ENCODE measurements at regions not wholly inside any gene's neighbourhood (a gene's known extent, or its start where the extent isn't known, plus 50 kb on each side); places are given as distances from the start of the nearest gene placed in this dataset.
"Not testable (repeated sequence)": the region's sequence is repeated elsewhere in the genome, so short reads cannot be mapped to it uniquely, and the experiment has no call there.

DNA sequence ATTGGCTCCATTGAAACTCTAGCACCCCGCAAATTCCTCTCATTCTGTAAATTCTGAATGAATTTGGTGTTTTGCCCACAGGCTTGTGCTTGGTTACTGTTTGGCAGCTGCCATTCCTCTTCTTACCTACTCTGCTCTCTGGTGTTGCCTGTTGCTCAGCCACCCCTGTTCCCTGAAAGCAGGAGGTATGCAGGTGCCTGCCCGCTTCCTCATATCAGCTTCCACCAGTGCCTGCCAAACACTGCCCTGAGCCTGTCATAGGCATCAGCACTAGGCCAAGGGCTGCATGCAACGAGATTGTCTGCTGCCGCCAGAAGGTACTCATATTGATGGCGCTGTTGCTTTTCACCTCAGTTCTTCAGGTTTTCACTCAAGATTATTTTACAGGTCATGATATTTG is 978.1 kb downstream of the C4orf33 start:
- DNase-seq (ENCODE audit: low read depth) = no peak

DNA sequence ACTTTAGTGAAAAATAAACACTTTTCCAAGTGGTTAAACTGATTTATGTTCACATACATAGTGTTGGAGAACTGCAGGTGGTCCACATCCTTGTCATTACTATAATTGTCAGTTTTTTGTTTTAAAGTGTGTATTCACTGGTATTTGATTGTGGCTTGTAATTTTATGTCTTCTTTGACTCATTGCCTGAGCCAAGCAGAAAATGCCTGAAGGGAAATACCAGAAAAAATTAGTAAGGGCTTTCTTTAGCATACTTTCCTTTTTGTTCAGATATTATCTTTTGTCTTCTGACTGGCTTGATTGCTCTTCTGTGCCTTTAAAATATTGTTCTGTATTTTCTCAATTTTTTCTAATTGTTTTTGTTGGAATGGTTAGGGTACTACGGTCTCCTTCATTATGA is 981.3 kb downstream of the C4orf33 start:
- no peak for DNase-seq (ENCODE audit: low read depth)

DNA sequence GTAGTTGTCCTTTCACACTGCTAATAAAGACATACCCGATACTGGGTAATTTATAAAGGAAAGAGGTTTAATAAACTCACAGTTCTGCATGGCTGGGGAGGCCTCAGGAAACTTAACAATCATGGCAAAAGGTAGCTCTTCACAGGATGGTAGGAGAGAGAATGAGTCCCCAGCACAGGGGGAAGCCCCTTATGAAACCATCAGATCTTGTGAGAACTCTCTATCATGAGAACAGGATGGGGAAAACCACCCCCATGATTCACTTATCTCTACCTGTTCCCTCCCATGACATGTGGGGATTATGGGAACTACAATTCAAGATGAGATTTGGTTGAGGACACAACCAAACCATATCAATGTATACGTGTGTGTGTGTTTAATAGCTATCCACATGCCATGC is 983.1 kb downstream of the C4orf33 start:
- DNase-seq (ENCODE audit: low read depth) = not testable (repeated sequence)

- DNase-seq (ENCODE audit: low read depth) = no peak
These were observed 985.0 kb downstream of the C4orf33 start for GRCh38 chr4:130080872-130081451.

DNA sequence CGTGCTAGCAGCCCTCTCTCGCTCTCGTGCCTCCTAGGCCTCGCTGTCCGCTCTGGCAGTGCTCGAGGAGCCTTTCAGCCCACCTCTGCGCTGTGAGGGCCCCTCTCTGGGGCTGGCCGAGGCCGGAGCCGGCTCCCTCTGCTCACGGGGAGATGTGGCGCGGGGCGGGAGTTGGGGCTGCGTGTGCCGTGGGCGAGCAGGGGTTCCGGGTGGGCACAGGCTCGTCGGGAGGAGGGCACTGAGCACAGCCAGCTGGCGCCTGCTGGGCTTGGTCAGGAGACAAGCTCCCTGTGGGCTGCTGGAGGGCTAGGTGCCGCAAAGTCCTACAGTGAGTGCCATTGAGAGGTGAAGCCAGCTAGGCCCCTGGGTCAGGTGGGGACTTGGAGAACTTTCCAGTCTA is 994.5 kb downstream of the C4orf33 start:
- no peak for DNase-seq (ENCODE audit: low read depth)

DNA sequence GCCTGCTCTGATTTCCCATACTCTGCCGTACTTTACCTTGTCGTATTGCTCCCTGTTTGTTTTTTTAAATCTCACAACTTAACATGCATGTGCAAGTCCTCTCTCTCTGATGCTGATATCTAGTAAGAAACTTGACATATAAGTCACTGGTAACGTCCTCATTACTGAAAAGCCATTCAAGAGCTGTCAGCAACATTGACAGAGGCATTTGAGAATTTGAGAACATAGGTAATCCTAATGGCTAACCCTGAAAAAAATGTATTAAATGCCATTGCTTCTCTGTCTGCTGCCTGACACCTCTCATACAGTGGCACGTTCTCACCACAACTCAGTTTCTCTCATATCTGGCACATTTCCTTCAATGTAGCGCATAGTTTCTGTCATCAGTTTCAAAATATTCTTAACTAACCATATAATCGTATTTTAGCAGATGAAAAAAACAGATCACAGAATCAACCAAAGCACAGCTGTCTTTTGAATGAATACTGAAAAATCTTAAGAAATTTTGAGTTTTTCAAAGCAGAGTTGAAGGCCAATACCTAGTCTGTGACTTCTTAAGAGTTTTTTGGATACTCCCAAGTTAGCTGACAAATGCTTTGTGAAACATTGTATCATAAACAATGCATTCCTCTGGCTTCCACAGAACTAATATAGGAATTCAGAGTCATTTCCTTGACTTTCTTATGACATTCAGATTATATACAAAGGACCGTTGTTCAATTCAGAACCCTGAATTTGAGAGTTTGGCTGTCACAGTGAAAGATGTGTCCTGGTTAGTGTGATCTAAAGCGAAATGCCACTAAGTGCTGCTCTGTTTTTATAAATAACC is 996.4 kb downstream of the C4orf33 start:
- DNase-seq (ENCODE audit: low read depth) = no peak

GRCh38 chr4:130099105-130099504 is 1003.2 kb downstream of the C4orf33 start:
- DNase-seq (ENCODE audit: low read depth) = no peak

- DNase-seq (ENCODE audit: low read depth) = no peak
These were observed 1014.2 kb downstream of the C4orf33 start for GRCh38 chr4:130110189-130110588.

GRCh38 chr4:130110770-130111169 is 1014.8 kb downstream of the C4orf33 start:
- DNase-seq (ENCODE audit: low read depth) = no peak

DNA sequence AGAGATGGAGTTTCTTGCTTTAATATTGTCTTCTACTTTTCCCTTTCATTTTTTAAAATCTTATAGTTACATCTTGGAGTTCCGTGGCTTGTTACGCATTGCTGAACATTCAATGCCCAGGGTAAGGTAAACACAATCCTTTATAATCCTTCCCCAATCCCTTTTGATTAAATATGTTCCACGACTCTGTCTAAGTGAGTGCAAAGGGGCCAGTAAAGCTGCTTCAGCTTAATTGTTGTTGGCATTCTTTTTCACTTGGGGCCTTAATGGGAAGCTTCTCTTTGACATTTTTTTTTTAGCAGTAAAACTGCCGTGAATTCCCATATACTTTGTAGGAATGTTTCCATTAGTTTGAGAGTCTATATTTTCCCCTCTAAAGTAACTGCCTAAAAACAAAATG is 1028.1 kb downstream of the C4orf33 start:
- no peak for DNase-seq (ENCODE audit: low read depth)

GRCh38 chr4:130125467-130125866 is 1029.5 kb downstream of the C4orf33 start:
- no peak for DNase-seq (ENCODE audit: low read depth)

DNA sequence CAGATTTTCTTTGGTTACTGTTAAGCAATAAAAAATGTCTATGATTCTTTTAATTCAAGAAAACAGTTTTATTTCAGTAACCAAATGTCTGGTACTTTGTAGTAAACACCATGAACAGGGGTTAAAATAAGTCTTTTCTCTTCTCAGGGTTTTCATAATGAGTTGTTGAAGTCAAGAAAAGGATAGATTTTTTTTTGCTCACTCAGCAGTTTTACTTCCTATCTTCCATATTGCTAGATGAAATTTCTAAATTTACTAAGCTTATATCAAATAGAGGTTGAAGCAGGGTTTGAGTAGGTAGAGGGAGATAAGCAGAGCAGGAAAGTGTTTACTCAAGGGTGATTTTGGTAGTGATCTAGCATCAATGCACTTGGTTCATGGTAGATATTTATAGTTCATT is 1031.3 kb downstream of the C4orf33 start:
- no peak for DNase-seq (ENCODE audit: low read depth)

DNA sequence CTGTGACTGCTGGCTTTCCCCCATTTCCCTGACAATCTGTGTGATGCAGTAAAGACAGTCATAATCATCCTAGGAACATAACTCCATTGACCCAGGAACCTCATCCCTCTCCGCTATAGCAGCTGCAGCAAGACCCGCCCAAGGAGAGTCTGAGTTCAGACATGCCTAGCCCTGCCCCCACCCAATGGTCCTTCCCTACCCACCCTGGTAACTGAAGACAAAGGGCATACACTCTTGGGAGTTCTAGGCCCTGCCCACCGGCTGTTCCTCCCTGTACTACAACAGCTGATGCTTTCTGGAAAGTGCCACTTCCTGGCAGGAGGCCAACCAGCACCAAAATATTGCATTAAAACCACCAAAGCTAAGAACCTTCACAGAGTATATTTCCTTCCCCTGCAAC is 1035.6 kb downstream of the C4orf33 start:
- no peak for DNase-seq (ENCODE audit: low read depth)

DNA sequence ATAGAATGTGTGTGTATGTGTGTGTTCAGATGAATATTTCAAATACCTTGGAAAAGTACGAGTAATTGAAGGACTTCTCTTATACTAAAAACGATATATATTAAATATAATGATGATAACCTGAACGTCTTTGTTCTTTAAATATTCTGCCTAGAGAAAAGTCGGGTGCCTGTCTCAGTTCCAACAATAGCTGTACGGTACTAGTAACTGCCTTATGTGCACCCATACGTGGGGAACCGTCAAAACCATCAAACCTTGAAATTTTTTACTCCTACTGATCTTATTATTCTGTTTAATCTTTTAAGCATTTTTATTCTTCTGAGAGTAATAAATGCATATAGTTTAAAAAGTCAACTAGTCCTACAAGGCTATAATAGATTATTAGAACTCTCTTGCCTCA is 1045.7 kb downstream of the C4orf33 start:
- no peak for DNase-seq (ENCODE audit: low read depth)

GRCh38 chr4:130143656-130144055 is 1047.7 kb downstream of the C4orf33 start:
- peak; percentile 0 for DNase-seq (ENCODE audit: low read depth)

GRCh38 chr4:130146773-130147172 is 1050.8 kb downstream of the C4orf33 start:
- no peak for DNase-seq (ENCODE audit: low read depth)

- no peak for DNase-seq (ENCODE audit: low read depth)
These were observed 1051.7 kb downstream of the C4orf33 start for GRCh38 chr4:130147641-130148040.

DNA sequence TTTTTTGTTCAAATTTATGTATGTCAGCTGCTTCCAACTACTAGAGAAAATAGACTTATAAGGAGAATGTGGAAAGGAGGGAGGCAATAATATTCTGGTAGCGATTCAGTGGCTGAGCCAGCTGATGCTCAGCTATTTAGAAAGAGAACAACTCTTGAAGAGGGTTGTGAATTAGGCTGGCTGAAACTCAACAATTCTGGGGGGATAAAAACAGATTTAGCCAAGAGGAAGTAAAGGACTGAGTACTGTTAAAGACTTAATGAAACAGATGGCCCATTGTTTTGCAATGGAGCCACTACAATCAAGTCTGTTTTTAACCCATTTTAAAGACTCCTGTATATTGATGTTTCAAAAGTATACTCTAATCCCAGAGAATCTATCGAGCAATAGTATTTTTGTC is 1058.9 kb downstream of the C4orf33 start:
- no peak for DNase-seq (ENCODE audit: low read depth)

DNA sequence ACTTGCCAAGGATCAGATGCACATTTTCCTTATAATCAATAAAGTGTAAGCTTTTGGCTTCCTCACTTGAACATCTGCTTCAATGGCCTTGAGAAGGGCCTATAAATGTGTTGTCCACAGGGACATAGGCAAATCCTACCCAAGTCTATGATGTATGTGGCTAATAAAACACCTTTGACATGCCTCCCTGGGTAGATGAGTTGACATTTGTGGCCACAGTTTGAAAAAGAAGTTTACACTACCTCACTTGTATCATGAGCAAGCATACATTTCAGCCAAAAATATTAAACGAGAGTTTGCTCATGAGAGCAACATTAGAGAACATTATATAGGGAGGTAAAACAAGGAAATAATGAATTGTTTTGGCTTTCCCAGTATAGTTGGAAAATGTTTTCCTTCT is 1067.7 kb downstream of the C4orf33 start:
- DNase-seq (ENCODE audit: low read depth) = no peak

DNA sequence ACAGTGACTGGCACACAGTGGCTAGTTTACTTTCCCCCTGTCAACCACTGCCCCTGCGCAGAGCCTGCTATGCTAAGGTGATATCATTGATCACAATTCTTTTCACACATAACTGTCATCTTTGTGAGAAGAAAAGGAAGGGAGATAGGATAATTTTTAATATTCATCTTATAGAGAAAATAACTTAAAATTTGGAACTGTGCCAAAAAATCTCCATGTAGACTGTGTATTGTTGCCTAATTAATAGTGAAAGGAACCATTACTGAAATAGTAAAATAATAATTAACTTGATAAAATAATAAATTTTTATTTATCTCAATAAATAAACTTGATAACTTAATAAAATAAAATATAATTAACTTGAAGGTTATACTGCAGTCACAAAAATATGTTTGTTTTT is 1069.4 kb downstream of the C4orf33 start:
- DNase-seq (ENCODE audit: low read depth) = no peak

DNA sequence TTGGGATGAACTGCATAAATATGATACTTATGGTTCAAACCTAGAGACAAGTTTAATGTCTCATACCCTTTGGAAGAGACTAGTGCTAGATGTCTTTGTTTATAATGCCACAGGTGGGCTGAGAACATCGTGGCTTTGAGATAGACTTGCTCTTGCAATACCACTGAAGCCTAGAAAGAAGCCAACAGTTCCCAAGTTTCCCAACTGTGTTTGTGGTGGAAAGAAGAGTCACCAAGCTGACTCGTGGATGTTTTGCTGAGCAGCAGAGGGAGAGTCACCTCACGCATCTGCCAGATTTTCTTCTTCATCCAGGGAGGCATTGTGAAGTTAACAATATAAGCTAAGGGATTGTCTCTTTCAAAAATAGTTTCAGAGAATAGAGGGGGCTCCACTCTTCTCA is 1076.2 kb downstream of the C4orf33 start:
- DNase-seq (ENCODE audit: low read depth) = peak; percentile 58

- no peak for DNase-seq (ENCODE audit: low read depth)
These were observed 1082.2 kb downstream of the C4orf33 start for GRCh38 chr4:130178106-130178505.

- DNase-seq (ENCODE audit: low read depth) = no peak
These were observed 1087.1 kb downstream of the C4orf33 start for GRCh38 chr4:130183096-130183495.

- DNase-seq (ENCODE audit: low read depth) = no peak
These were observed 1087.8 kb downstream of the C4orf33 start for GRCh38 chr4:130183766-130184165.
